ENCODE measurements at regions not wholly inside any gene's neighbourhood (a gene's known extent, or its start where the extent isn't known, plus 50 kb on each side); places are given as distances from the start of the nearest gene placed in this dataset.

- TF ChIP-seq TCF7L2 (IDR thresholded peaks at IDR 0.05; ENCODE audit: borderline replicate concordance, low read depth, low read length) (no peak), CTCF (tag by site-specific recombination; IDR thresholded peaks at IDR 0.05) (no peak), ZNF423 (tag by site-specific recombination; IDR thresholded peaks at IDR 0.05) (no peak), ZNF112 (tag by site-specific recombination; IDR thresholded peaks at IDR 0.05) (no peak), PRDM10 (tag by site-specific recombination; IDR thresholded peaks at IDR 0.05) (no peak), SP2 (tag by site-specific recombination; IDR thresholded peaks at IDR 0.05) (no peak), ZNF292 (tag by site-specific recombination; IDR thresholded peaks at IDR 0.05; ENCODE audit: borderline replicate concordance, low read depth) (no peak), REPIN1 (tag by site-specific recombination; IDR thresholded peaks at IDR 0.05; ENCODE audit: low read depth) (no peak), ZNF157 (tag by site-specific recombination; IDR thresholded peaks at IDR 0.05) (no peak), PBX3 (CRISPR knock-in tag; IDR thresholded peaks at IDR 0.05) (no peak), ZNF785 (tag by site-specific recombination; IDR thresholded peaks at IDR 0.05) (no peak), ZNF239 (tag by site-specific recombination; IDR thresholded peaks at IDR 0.05) (no peak), HOXC10 (CRISPR knock-in tag; IDR thresholded peaks at IDR 0.05) (no peak), KLF10 (tag by site-specific recombination; IDR thresholded peaks at IDR 0.05) (no peak)
These were observed 54.0 kb upstream of the CDK20 start for GRCh38 chr9:88028338-88028737.

All from HEK293 (cell line).